Uterus (tissue), 3 donors: ENCODE measurements at regions not wholly inside any gene's neighbourhood (a gene's known extent, or its start where the extent isn't known, plus 50 kb on each side); places are given as distances from the start of the nearest gene placed in this dataset.
"Not testable (repeated sequence)": the region's sequence is repeated elsewhere in the genome, so short reads cannot be mapped to it uniquely, and the experiment has no call there.

ENCODE experiments used
- DNase-seq, 2 donors: peaks; one replicate each; pipeline ENCODE4 v3.0.0-alpha.2; 2019 to 2020
- H3K27ac ChIP-seq, 2 donors: fragments of 200-600 bp; sonication (generic); 1 replicate in 1 of 2; 2 replicates in 1 of 2; pipeline ENCODE4 v1.5.1; 2016 to 2018
- H3K27me3 ChIP-seq, 2 donors: fragments of 200-600 bp; sonication (generic); one replicate each; pipeline ENCODE4 v1.5.1; 2018 to 2019; ENCODE audit warnings: control low read depth in 1 of 2
- H3K36me3 ChIP-seq, 2 donors: fragments of 200-600 bp; sonication (generic); one replicate each; pipeline ENCODE4 v1.5.1; 2019; ENCODE audit warnings: control low read depth in 1 of 2
- H3K4me1 ChIP-seq, 2 donors: fragments of 200-600 bp; sonication (generic); one replicate each; pipeline ENCODE4 v1.5.1; 2018 to 2019; ENCODE audit warnings: control low read depth in 1 of 2
- H3K4me3 ChIP-seq, 2 donors: fragments of 200-600 bp; sonication (generic); 1 replicate in 1 of 2; 2 replicates in 1 of 2; pipeline ENCODE4 v1.5.1; 2018 to 2019; ENCODE audit warnings: mild to moderate bottlenecking in 1 of 2
- H3K9me3 ChIP-seq, 2 donors: fragments of 200-600 bp; sonication (generic); one replicate each; pipeline ENCODE4 v1.5.1; 2019; ENCODE audit warnings: control low read depth in 1 of 2
- POLR2A ChIP-seq, 2 donors: fragments of 450-650 bp; IDR thresholded peaks; one replicate each; pipeline ENCODE4 v1.6.1; 2016; ENCODE audit warnings: antibody characterized with exemption in 2 of 2, mild to moderate bottlenecking in 1 of 2, moderate library complexity in 1 of 2
- intact Hi-C: fragments of 100-400 bp; cut with DNase I; formaldehyde crosslinking; loops from one replicate; pipeline ENCODE4 v1.15.1; 2023; ENCODE audit warnings: low total_unique reads
- TF ChIP-seq, protein P1 (sequence below), 4 experiments: fragments of 200-600 bp in 2 of 4; fragments of 450-650 bp in 2 of 4; sonication (generic) in 2 of 4; IDR thresholded peaks; one replicate each; pipeline ENCODE4 v1.5.1; 2016 to 2019; ENCODE audit warnings: antibody characterized with exemption in 4 of 4, mild to moderate bottlenecking in 2 of 4, moderate library complexity in 1 of 4
- donor health status: DM: yes; HTN: yes; CAD: no.

GRCh38 chr20:53855733-53856132 is 214.7 kb downstream of the BCAS1 start:
- intact Hi-C loops: no loop called here
- no peaks in the 10 kb centered on the region for H3K4me1 ChIP-seq
- H3K27me3 ChIP-seq: no peaks in the 10 kb centered on the region
- TF ChIP-seq, protein P1, sequence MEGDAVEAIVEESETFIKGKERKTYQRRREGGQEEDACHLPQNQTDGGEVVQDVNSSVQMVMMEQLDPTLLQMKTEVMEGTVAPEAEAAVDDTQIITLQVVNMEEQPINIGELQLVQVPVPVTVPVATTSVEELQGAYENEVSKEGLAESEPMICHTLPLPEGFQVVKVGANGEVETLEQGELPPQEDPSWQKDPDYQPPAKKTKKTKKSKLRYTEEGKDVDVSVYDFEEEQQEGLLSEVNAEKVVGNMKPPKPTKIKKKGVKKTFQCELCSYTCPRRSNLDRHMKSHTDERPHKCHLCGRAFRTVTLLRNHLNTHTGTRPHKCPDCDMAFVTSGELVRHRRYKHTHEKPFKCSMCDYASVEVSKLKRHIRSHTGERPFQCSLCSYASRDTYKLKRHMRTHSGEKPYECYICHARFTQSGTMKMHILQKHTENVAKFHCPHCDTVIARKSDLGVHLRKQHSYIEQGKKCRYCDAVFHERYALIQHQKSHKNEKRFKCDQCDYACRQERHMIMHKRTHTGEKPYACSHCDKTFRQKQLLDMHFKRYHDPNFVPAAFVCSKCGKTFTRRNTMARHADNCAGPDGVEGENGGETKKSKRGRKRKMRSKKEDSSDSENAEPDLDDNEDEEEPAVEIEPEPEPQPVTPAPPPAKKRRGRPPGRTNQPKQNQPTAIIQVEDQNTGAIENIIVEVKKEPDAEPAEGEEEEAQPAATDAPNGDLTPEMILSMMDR (IDR thresholded peaks at IDR 0.05): no peak
- TF ChIP-seq POLR2A (IDR thresholded peaks at IDR 0.05): no peak
- no peak overlapping the region for H3K27ac ChIP-seq
- no peak overlapping the region for H3K4me3 ChIP-seq
- no peaks in the 10 kb centered on the region for H3K9me3 ChIP-seq
- no peak for DNase-seq
- H3K36me3 ChIP-seq: no peaks in the 10 kb centered on the region

GRCh38 chr20:53854609-53854926 is 215.8 kb downstream of the BCAS1 start:
- H3K4me3 ChIP-seq, intact Hi-C loops, H3K9me3 ChIP-seq, H3K27me3 ChIP-seq, H3K4me1 ChIP-seq, H3K27ac ChIP-seq, DNase-seq, H3K36me3 ChIP-seq: not testable (repeated sequence)

DNA sequence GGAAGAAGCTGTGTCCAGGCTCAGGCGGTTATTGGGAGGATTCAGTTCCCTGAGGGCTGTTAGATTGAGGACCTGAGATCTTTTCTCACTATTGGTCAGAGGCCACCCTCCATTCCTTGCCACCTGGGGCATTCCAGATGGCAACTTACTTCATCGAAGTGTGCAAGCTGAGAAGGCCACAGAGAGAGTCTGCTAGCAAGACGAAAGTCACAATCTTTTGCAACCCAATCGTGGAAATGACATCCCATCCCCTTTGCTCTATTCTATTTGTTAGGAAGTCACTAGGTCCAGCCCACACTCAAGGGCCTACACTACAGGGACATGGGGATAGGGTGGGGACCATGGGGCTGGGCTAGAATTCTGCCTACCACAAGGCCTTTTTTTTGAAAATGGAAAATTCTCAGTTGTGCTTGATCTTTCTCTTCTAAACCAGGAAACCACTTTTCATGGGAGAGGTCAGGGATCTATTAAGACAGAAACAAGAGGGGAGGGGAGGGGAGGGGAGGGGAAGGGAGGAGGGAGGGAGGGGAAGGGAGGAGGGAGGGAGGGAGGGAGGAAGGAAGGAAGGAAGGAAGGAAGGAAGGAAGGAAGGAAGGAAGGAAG is 217.2 kb downstream of the BCAS1 start:
- Histone ChIP-seq H3K27me3 (no peaks in the 10 kb centered on the region), H3K4me3 (no peak overlapping the region), H3K36me3 (no peaks in the 10 kb centered on the region), H3K27ac (no peak overlapping the region), H3K9me3 (no peaks in the 10 kb centered on the region), H3K4me1 (no peaks in the 10 kb centered on the region)
- intact Hi-C loops: no loop called here
- DNase-seq: no peak
- TF ChIP-seq, protein P1 (IDR thresholded peaks at IDR 0.05): no peak
- TF ChIP-seq POLR2A (IDR thresholded peaks at IDR 0.05): no peak

GRCh38 chr20:53852691-53853090 is 217.7 kb downstream of the BCAS1 start:
- Histone ChIP-seq H3K36me3 (no peaks in the 10 kb centered on the region), H3K4me3 (no peak overlapping the region), H3K9me3 (no peaks in the 10 kb centered on the region), H3K27ac (no peak overlapping the region), H3K4me1 (no peaks in the 10 kb centered on the region), H3K27me3 (no peaks in the 10 kb centered on the region)
- intact Hi-C loops: no loop called here
- no peak for TF ChIP-seq POLR2A (IDR thresholded peaks at IDR 0.05)
- TF ChIP-seq, protein P1 (IDR thresholded peaks at IDR 0.05): no peak
- DNase-seq: no peak

- no peak overlapping the region for H3K4me3 ChIP-seq
- H3K27me3 ChIP-seq: no peaks in the 10 kb centered on the region
- no peak for DNase-seq
- no peak overlapping the region for H3K27ac ChIP-seq
- no peaks in the 10 kb centered on the region for H3K9me3 ChIP-seq
- TF ChIP-seq, protein P1 (IDR thresholded peaks at IDR 0.05): no peak
- TF ChIP-seq POLR2A (IDR thresholded peaks at IDR 0.05): no peak
- no peaks in the 10 kb centered on the region for H3K36me3 ChIP-seq
- no peaks in the 10 kb centered on the region for H3K4me1 ChIP-seq
- intact Hi-C loops: no loop called here
Observed at GRCh38 chr20:53852014-53852413, 218.4 kb downstream of the BCAS1 start.

DNA sequence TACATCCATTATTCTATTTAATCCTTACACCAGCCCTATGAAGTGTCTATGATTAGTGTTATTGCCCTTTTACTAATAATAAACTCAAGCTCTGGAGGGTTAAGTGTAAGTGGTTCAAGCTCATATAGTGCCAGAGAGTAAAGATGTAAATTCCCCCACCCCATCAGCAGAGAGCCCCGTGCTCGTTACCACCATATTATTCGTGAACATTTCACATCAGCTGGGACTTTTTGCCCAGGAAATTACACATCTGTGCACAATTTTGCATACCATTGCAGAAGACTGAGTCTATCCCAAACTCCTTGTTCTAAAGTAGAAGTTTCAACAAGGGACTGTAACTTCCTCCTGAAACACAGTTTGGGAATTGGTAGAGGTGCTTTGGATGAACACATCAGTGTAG is 220.1 kb downstream of the BCAS1 start:
- H3K4me3 ChIP-seq: no peak overlapping the region
- H3K27me3 ChIP-seq: no peaks in the 10 kb centered on the region
- no peak for TF ChIP-seq POLR2A (IDR thresholded peaks at IDR 0.05)
- TF ChIP-seq, protein P1 (IDR thresholded peaks at IDR 0.05): no peak
- H3K27ac ChIP-seq: no peak overlapping the region
- intact Hi-C loops: no loop called here
- no peaks in the 10 kb centered on the region for H3K9me3 ChIP-seq
- no peak for DNase-seq
- H3K4me1 ChIP-seq: no peaks in the 10 kb centered on the region
- H3K36me3 ChIP-seq: no peaks in the 10 kb centered on the region
